ACC112 (cell line): ENCODE measurements at regions not wholly inside any gene's neighbourhood (a gene's known extent, or its start where the extent isn't known, plus 50 kb on each side); places are given as distances from the start of the nearest gene placed in this dataset.

Experiments
- H2AFZ ChIP-seq: fragments of 200-600 bp; sonication (generic); one replicate; pipeline ENCODE4 v1.6.0; 2017; ENCODE audit warnings: antibody characterized with exemption, low read length; ENCODE audit not compliant: unreplicated experiment
- H3K27ac ChIP-seq: fragments of 200-600 bp; sonication (generic); 2 replicates; pipeline ENCODE4 v1.5.1; 2014; ENCODE audit warnings: low read depth, mild to moderate bottlenecking, antibody characterized with exemption, low read length, moderate library complexity
- H3K27me3 ChIP-seq: fragments of 200-600 bp; sonication (generic); 2 replicates; pipeline ENCODE4 v1.6.1; 2014; ENCODE audit warnings: mild to moderate bottlenecking, antibody characterized with exemption, low read length, moderate library complexity, mixed read lengths; ENCODE audit not compliant: insufficient read depth
- H3K36me3 ChIP-seq: fragments of 200-600 bp; sonication (generic); 2 replicates; pipeline ENCODE4 v1.6.1; 2016; ENCODE audit warnings: mild to moderate bottlenecking, antibody characterized with exemption, low read length, moderate library complexity, mixed read lengths; ENCODE audit not compliant: insufficient read depth
- H3K4me1 ChIP-seq: fragments of 200-600 bp; sonication (generic); one replicate; pipeline ENCODE4 v1.6.1; 2016; ENCODE audit warnings: low read length, mixed read lengths; ENCODE audit not compliant: insufficient read depth, unreplicated experiment, control insufficient read depth
- H3K4me3 ChIP-seq: fragments of 200-600 bp; sonication (generic); 2 replicates; pipeline ENCODE4 v1.5.1; 2014; ENCODE audit warnings: mild to moderate bottlenecking, low read depth, low read length
- H3K79me2 ChIP-seq: fragments of 200-600 bp; sonication (generic); one replicate; pipeline ENCODE4 v1.6.0; 2016; ENCODE audit warnings: low read length; ENCODE audit not compliant: control insufficient read depth, unreplicated experiment, insufficient read depth

DNA sequence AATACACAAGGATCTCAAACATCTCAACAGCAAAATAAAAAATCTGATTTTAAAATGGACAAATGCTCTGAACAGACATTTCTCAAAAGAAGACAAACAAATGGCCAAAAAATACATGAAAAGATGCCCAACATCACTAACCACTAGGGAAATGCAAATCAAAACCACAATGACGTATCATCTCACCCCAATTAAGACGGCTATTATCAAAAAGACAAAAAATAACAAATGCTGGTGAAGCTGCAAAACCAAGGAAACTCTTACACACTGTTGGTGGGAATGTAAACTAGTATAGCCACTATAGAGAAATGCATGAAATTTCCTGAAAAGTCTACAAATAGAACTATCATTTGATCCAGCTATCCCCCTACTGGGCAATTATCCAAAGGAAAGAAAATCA is 145.0 kb downstream of the BTG1 start:
- Histone ChIP-seq H3K4me3 (no peak overlapping the region), H2AFZ (no peak overlapping the region), H3K27ac (no peak overlapping the region), H3K36me3 (no peaks in the 10 kb centered on the region), H3K79me2 (no peaks in the 10 kb centered on the region), H3K4me1 (peaks cover 4% of the 10 kb centered on the region), H3K27me3 (no peaks in the 10 kb centered on the region)

DNA sequence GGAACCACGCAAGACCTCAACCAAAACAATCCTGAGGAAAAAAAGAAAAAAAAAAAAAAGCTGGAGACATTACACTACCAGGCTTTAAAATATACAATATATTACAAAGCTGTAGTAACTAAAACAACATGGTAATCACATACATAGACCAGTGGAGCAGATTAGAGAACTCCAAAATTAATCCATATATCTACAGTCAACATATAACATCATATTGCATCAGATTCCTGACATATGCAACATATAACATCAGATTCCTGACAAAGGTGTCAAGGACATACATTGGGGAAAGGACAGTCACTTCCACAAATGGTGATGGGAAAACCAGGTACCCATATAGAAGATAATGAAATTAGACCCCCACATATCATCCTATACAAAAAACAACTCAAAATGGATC is 145.8 kb downstream of the BTG1 start:
- H3K4me1 ChIP-seq, result peaks cover 4% of the 10 kb centered on the region
- H3K27ac ChIP-seq, result no peak overlapping the region
- H3K4me3 ChIP-seq, result no peak overlapping the region
- H3K79me2 ChIP-seq, result no peaks in the 10 kb centered on the region
- no peaks in the 10 kb centered on the region for H3K27me3 ChIP-seq
- H3K36me3 ChIP-seq, result no peaks in the 10 kb centered on the region
- no peak overlapping the region for H2AFZ ChIP-seq

DNA sequence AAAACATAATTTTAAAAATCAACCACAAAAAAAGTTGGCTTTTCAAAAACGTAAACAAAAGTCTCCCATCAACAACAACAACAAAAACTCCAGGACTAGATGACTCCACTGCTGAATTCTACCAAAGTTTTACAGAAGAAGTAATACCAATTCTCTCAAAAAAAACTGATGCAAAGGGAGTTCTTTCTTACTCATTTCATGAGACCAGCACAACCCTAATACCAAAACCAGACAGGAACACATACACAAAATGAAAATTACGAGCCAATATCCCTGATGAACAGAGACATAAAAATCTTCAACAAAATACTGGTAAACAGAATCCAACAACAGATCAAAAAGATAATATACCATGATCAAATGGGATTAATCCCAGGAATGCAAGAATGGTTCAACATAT is 147.3 kb downstream of the BTG1 start:
- H3K27ac ChIP-seq, result no peak overlapping the region
- no peaks in the 10 kb centered on the region for H3K27me3 ChIP-seq
- no peaks in the 10 kb centered on the region for H3K79me2 ChIP-seq
- peaks cover 4% of the 10 kb centered on the region for H3K4me1 ChIP-seq
- H3K4me3 ChIP-seq, result no peak overlapping the region
- no peaks in the 10 kb centered on the region for H3K36me3 ChIP-seq
- no peak overlapping the region for H2AFZ ChIP-seq

DNA sequence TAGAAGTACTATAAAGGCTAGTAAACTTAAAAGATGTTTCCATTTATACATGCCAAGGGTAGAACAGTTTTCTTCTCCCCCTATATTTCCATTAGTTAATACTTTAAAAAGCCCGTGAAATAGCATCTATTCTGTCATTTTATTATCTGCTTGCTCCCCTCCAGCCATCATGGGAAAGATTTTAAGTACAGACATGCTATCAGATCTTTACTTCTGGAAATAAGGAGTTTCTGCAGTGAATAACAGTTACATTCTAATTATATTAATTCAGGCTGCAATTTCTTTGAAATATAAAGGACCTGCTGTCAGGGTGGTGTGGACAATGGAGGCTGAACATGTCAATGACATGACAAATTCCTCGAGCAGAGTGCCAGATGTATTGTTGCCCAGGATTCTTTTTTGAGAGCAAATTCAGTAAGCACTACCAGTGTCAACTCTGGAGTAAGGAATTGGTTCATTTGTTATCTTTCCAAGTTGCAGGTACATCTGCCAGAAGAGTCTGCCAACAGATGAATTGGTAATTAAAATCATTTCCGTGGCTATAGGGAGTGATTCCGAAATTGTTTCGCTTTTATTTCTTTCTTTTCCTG is 151.3 kb downstream of the BTG1 start:
- no peaks in the 10 kb centered on the region for H3K36me3 ChIP-seq
- no peak overlapping the region for H3K27ac ChIP-seq
- no peaks in the 10 kb centered on the region for H3K79me2 ChIP-seq
- H3K27me3 ChIP-seq, result no peaks in the 10 kb centered on the region
- no peak overlapping the region for H3K4me3 ChIP-seq
- H2AFZ ChIP-seq, result no peak overlapping the region
- H3K4me1 ChIP-seq, result peaks cover 19% of the 10 kb centered on the region

DNA sequence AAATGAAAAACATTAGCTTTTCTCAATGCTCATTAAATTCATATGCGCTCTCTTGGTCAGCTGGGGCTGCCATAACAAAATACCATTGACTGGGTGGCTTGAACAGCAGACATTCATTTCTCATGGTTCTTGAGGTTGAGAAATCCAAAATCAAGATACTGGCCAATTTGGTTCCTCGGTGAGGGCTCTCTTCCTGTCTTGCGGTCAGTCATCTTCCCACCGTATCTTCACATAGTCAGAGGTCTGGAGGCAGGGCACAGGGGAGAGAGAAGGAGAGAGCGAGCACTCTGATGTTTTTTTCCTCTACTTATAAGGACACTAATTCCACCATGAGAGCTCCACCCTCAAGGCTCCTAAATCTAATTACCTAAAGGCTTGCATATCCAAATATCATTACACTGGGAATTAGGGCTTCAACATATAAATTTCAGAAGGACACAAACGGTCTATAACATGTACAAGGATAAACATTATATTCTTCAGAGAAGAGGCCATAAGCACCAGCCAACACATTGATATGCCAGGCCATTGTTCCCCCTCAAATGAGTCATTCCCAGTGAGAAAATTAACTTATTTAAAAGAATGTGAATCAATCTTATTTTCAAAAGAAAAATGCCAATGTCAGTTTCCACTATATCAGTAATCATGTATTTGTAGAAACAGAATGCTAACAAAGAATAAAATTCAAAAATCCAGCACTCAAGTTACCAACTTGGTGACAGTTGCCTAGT is 152.2 kb downstream of the BTG1 start:
- Histone ChIP-seq H3K27ac (no peak overlapping the region), H3K4me1 (peaks cover 25% of the 10 kb centered on the region), H3K79me2 (no peaks in the 10 kb centered on the region), H3K27me3 (no peaks in the 10 kb centered on the region), H2AFZ (no peak overlapping the region), H3K4me3 (no peak overlapping the region), H3K36me3 (no peaks in the 10 kb centered on the region)

DNA sequence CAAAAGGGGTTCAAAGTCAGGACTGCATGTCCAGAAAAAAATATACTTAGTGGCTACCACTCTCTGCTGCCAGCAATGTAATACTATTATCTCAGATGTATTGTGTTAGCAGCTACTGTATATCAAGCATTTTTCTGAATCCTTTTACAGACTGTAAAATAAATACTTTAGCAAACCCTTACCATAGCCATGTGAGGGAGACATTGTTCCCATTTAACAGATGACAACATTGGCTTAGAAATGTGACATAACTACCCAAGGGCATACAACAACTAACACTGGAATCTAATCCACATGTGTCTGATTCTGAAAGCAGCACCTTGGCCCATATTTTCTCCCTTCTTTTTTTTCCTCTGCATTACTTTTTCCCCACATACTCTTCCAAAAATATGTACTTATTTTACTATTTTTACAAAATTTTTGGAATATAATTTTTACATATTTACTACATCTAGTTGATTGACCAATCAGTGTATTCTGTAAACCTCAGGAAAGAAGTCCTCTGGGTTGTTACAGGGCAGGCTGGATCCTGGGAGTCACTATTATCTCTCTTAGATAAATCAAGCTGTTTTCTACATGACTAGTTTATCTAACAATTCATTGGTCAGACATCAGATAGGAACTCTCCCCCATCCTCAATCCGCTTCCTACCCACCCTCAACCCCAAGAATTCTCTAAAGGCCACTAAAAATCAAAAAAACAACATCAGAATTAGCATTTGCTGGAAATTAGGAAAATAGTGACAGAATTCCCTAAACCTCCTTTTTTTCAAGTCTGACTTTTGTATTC is 154.1 kb downstream of the BTG1 start:
- Histone ChIP-seq H3K27me3 (no peaks in the 10 kb centered on the region), H2AFZ (no peak overlapping the region), H3K27ac (no peak overlapping the region), H3K4me1 (peaks cover 35% of the 10 kb centered on the region), H3K36me3 (no peaks in the 10 kb centered on the region), H3K4me3 (no peak overlapping the region), H3K79me2 (no peaks in the 10 kb centered on the region)

DNA sequence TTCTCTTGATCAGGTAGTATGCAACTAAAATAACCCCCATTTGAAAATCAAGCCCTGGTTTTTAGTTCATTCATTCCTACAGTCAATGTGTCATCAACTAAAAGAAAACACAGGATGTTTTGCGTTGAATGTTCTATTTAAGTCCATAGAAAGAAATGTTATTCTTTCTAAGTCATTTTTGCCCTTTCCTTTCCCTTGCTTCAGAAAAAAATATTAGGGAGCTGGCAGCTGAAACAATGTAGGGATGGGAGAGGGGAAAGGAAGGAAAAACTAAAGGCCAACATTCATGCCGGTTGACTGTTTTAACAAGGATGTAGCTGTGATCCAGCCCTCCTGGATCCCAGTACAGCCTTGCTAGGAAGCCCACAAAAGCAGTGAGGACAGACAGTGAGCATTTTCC is 155.1 kb downstream of the BTG1 start:
- H3K4me3 ChIP-seq, result no peak overlapping the region
- H3K27ac ChIP-seq, result peak overlapping the region; percentile 66
- peak overlapping the region; percentile 7 for H2AFZ ChIP-seq
- no peaks in the 10 kb centered on the region for H3K79me2 ChIP-seq
- H3K36me3 ChIP-seq, result no peaks in the 10 kb centered on the region
- H3K27me3 ChIP-seq, result no peaks in the 10 kb centered on the region
- H3K4me1 ChIP-seq, result peaks cover 46% of the 10 kb centered on the region

DNA sequence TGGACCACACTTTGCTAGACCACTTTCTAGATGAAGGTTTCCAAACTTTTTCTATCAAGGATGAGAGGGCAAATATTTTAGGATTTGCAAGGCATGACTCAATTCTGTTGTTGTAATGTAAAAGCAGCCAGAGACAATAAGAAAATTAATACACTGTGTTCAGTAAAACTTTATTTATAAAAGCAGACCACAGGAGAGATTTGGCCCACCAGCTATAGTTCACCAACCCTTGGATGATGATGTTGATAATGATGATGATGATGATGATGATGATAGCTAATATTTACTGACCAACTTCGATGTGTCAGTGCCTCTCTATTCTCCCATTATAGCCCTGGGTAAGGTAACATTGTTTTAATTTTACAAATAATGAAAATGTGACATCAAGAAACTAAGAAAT is 156.5 kb downstream of the BTG1 start:
- Histone ChIP-seq H3K79me2 (no peaks in the 10 kb centered on the region), H3K36me3 (no peaks in the 10 kb centered on the region), H3K4me3 (no peak overlapping the region), H3K4me1 (peaks cover 53% of the 10 kb centered on the region), H2AFZ (no peak overlapping the region), H3K27me3 (no peaks in the 10 kb centered on the region), H3K27ac (no peak overlapping the region)

DNA sequence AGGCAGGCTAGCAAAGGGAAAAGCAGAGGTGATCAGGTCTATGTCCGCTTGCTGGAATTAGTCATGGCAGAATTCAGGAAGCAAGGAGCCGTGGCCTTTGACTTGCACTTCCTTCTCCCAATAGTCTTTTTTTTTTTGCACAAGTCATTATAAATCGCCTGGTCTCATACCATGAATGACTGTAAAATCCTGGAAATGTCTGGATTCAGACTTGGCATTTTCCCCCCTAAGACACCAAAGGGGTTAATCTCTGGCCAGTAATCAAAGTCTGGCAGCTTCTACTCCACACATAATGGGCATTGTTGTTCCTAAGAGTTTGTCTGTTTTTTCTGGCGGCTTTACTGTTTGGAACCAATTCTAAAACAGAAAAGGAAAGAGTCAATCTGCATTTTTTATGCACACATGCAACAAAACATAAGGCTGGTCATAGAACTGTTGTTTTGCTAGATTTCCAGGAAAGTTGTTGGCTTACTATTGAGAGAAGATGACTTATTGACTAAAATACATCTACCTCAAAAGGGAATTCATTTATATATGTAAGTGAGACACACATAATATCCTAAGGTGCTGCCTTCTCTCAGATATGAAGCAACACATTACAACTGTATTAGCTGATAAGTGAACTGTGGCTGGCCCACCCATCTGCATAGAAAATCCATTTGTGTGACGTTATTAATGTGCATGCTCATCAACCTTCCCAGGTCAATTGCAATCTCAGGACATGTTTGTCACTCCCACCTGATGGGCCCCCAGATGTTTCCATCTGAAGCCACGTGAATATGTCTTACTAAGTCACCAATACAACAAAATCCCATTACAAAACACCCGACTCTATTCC is 157.3 kb downstream of the BTG1 start:
- no peaks in the 10 kb centered on the region for H3K36me3 ChIP-seq
- H3K79me2 ChIP-seq, result no peaks in the 10 kb centered on the region
- no peaks in the 10 kb centered on the region for H3K27me3 ChIP-seq
- H2AFZ ChIP-seq, result peak overlapping the region; percentile 8
- no peak overlapping the region for H3K27ac ChIP-seq
- peak overlapping the region; percentile 28; the same call in 1 of the 2 replicates for H3K4me3 ChIP-seq
- peaks cover 55% of the 10 kb centered on the region for H3K4me1 ChIP-seq

DNA sequence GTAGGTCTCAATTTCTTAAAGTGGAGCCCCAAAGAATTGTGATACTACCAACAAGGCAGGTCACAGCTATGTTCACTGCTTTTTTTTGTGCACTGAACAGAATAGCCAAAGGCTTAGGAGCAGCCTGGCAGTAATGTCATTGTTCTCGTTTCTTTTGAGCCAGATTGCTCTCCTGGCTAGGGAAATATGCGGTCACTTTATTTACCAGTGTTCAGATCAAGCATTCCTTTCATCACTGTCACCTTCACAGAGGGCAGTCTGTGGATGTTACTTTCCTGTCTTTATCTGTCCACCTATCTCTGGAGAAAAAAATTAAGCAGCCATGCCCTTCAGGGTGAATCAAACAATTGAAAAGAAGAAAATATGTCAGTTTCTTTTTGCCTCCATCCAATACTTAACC is 159.6 kb downstream of the BTG1 start:
- Histone ChIP-seq H3K27ac (no peak overlapping the region), H3K4me1 (peaks cover 52% of the 10 kb centered on the region), H3K27me3 (no peaks in the 10 kb centered on the region), H3K4me3 (no peak overlapping the region), H3K79me2 (no peaks in the 10 kb centered on the region), H2AFZ (no peak overlapping the region), H3K36me3 (no peaks in the 10 kb centered on the region)
